ENCODE measurements at regions not wholly inside any gene's neighbourhood (a gene's known extent, or its start where the extent isn't known, plus 50 kb on each side); places are given as distances from the start of the nearest gene placed in this dataset.

GRCh38 chr15:70291305-70292075 is 193.8 kb upstream of the TLE3 start:
- no peak for DNase-seq (ENCODE audit: low spot score)
- in situ Hi-C loops (cut with HindIII; ENCODE audit: low sequenced_read_pairs): no loop called here

GRCh38 chr15:70290708-70291107 is 193.0 kb upstream of the TLE3 start:
- DNase-seq (ENCODE audit: low spot score): no peak
- in situ Hi-C loops (cut with HindIII; ENCODE audit: low sequenced_read_pairs): no loop called here

- in situ Hi-C loops (cut with HindIII; ENCODE audit: low sequenced_read_pairs): no loop called here
Measured at GRCh38 chr15:70289191-70289955, 191.7 kb upstream of the TLE3 start.

GRCh38 chr15:70286113-70286806 is 188.5 kb upstream of the TLE3 start:
- in situ Hi-C loops (cut with HindIII; ENCODE audit: low sequenced_read_pairs): no loop called here
- DNase-seq (ENCODE audit: low spot score): no peak

More at GRCh38 chr15:70289191-70289955, 191.7 kb upstream of the TLE3 start:
- peak; percentile 50 for DNase-seq (ENCODE audit: low spot score)

GRCh38 chr15:70284438-70285214 is 186.9 kb upstream of the TLE3 start:
- in situ Hi-C loops (cut with HindIII; ENCODE audit: low sequenced_read_pairs): no loop called here
- no peak for DNase-seq (ENCODE audit: low spot score)

- DNase-seq (ENCODE audit: low spot score): no peak
- in situ Hi-C loops (cut with HindIII; ENCODE audit: low sequenced_read_pairs): no loop called here
Measured at GRCh38 chr15:70283511-70283910, 185.8 kb upstream of the TLE3 start.

GRCh38 chr15:70281811-70282307 is 184.1 kb upstream of the TLE3 start:
- in situ Hi-C loops (cut with HindIII; ENCODE audit: low sequenced_read_pairs): no loop called here
- no peak for DNase-seq (ENCODE audit: low spot score)

GRCh38 chr15:70281261-70281810 is 183.6 kb upstream of the TLE3 start:
- in situ Hi-C loops (cut with HindIII; ENCODE audit: low sequenced_read_pairs): no loop called here

GRCh38 chr15:70280781-70281180 is 183.1 kb upstream of the TLE3 start:
- no peak for DNase-seq (ENCODE audit: low spot score)
- in situ Hi-C loops (cut with HindIII; ENCODE audit: low sequenced_read_pairs): no loop called here

More at GRCh38 chr15:70281261-70281810, 183.6 kb upstream of the TLE3 start:
- DNase-seq (ENCODE audit: low spot score): no peak

- DNase-seq (ENCODE audit: low spot score): no peak
- in situ Hi-C loops (cut with HindIII; ENCODE audit: low sequenced_read_pairs): no loop called here
Measured at GRCh38 chr15:70279096-70279495, 181.4 kb upstream of the TLE3 start.

- DNase-seq (ENCODE audit: low spot score): no peak
- in situ Hi-C loops (cut with HindIII; ENCODE audit: low sequenced_read_pairs): no loop called here
Measured at GRCh38 chr15:70278644-70279043, 180.9 kb upstream of the TLE3 start.

GRCh38 chr15:70277556-70277955 is 179.8 kb upstream of the TLE3 start:
- in situ Hi-C loops (cut with HindIII; ENCODE audit: low sequenced_read_pairs): no loop called here
- no peak for DNase-seq (ENCODE audit: low spot score)

GRCh38 chr15:70276401-70276800 is 178.7 kb upstream of the TLE3 start:
- in situ Hi-C loops (cut with HindIII; ENCODE audit: low sequenced_read_pairs): no loop called here
- DNase-seq (ENCODE audit: low spot score): no peak

GRCh38 chr15:70275461-70276138 is 177.9 kb upstream of the TLE3 start:
- DNase-seq (ENCODE audit: low spot score): no peak
- in situ Hi-C loops (cut with HindIII; ENCODE audit: low sequenced_read_pairs): no loop called here

GRCh38 chr15:70274908-70275307 is 177.2 kb upstream of the TLE3 start:
- in situ Hi-C loops (cut with HindIII; ENCODE audit: low sequenced_read_pairs): no loop called here
- DNase-seq (ENCODE audit: low spot score): no peak

GRCh38 chr15:70274255-70274880 is 176.7 kb upstream of the TLE3 start:
- in situ Hi-C loops (cut with HindIII; ENCODE audit: low sequenced_read_pairs): no loop called here
- DNase-seq (ENCODE audit: low spot score): no peak

- in situ Hi-C loops (cut with HindIII; ENCODE audit: low sequenced_read_pairs): no loop called here
- DNase-seq (ENCODE audit: low spot score): no peak
Measured at GRCh38 chr15:70273808-70274207, 176.1 kb upstream of the TLE3 start.

All from G401 (cell line).